ENCODE measurements at regions not wholly inside any gene's neighbourhood (a gene's known extent, or its start where the extent isn't known, plus 50 kb on each side); places are given as distances from the start of the nearest gene placed in this dataset.

- ChIA-PET CTCF (interaction anchor here (0.7 kb wide), 1 partner anchor 56 kb away, joined by 3 read pairs; no protein-coding TSS in a partner anchor), POLR2A (interaction anchor here (0.6 kb wide), 1 partner anchor 273 kb away, joined by 3 read pairs; no protein-coding TSS in a partner anchor), RAD21 (ENCODE audit: unreplicated experiment) (no interaction called here), SMC1A (ENCODE audit: uncharacterized antibody, unreplicated experiment) (interaction anchor here (1.0 kb wide), 1 partner anchor 39 kb away, joined by 4 read pairs; no protein-coding TSS in a partner anchor)
- in situ Hi-C loops (cut with MboI) (no loop called here), intact Hi-C loops (cut with micrococcal nuclease; ENCODE audit: unreplicated experiment) (no loop called here)
- Histone ChIP-seq H2AFZ (ENCODE audit: control insufficient read depth, low read depth, low read length) (no peak overlapping the region), H3K27me3 (replicated peaks in 1 of 2; ENCODE audit: control insufficient read depth in 2 of 2, insufficient read depth in 2 of 2, low read length in 1 of 2) (no peaks in the 10 kb centered on the region), H3K9ac (ENCODE audit: control insufficient read depth, insufficient read depth, low read length) (no peak overlapping the region), H3K4me2 (ENCODE audit: control insufficient read depth, insufficient read depth) (no peak overlapping the region), H3K4me1 (ENCODE audit: control insufficient read depth, insufficient read depth, low read length) (no peaks in the 10 kb centered on the region), H3K36me3 (ENCODE audit: control insufficient read depth in 2 of 2, insufficient read depth in 2 of 2, low read length in 1 of 2) (no peaks in the 10 kb centered on the region), H3K4me3 (no peak overlapping the region), H3K9me3 (replicated peaks; ENCODE audit: control insufficient read depth, insufficient read depth, low read length) (no peaks in the 10 kb centered on the region), H3K79me2 (ENCODE audit: control insufficient read depth, insufficient read depth, low read length) (no peaks in the 10 kb centered on the region), H3K27ac (ENCODE audit: control insufficient read depth, insufficient read depth) (no peak overlapping the region), H4K20me1 (ENCODE audit: control insufficient read depth, insufficient read depth) (no peaks in the 10 kb centered on the region)
- 76% methylated on average over 2 of the region's 2 CpGs for WGBS (ENCODE audit: insufficient coverage, insufficient replicate concordance, low lambda C conversion rate, missing lambda C conversion rate)
- BruUV-seq (replicated peaks), result no TSS peak
- FAIRE-seq (no peak), ATAC-seq (peak; percentile 29; the same call in 1 of the 3 replicates), DNase-seq (ENCODE audit: low read depth, low spot score) (no peak)
- no peak for TF ChIP-seq BRCA1 (IDR thresholded peaks at IDR 0.05; ENCODE audit: low read depth, low read length)
- no peak for TF ChIP-seq SREBF1 (IDR thresholded peaks at IDR 0.05; ENCODE audit: low read length)
- TF ChIP-seq JUND (IDR thresholded peaks at IDR 0.05; ENCODE audit: low read depth, low read length), result no peak
- no peak for TF ChIP-seq KLF5 (IDR thresholded peaks at IDR 0.05; ENCODE audit: partially characterized antibody)
- TF ChIP-seq PML (IDR thresholded peaks at IDR 0.05; ENCODE audit: low read length), result no peak
- TF ChIP-seq TARDBP (IDR thresholded peaks at IDR 0.05; ENCODE audit: borderline replicate concordance), result no peak
- TF ChIP-seq FOXK2 (IDR thresholded peaks at IDR 0.05), result no peak
- TF ChIP-seq JUNB (IDR thresholded peaks at IDR 0.05), result no peak
- no peak for TF ChIP-seq EZH2 (IDR thresholded peaks at IDR 0.05; ENCODE audit: borderline replicate concordance, control insufficient read depth, low read depth, low read length)
- no peak for TF ChIP-seq BMI1 (IDR thresholded peaks at IDR 0.05; ENCODE audit: borderline replicate concordance)
- TF ChIP-seq CBX5 (IDR thresholded peaks at IDR 0.05; ENCODE audit: low read depth), result no peak
- TF ChIP-seq POLR2AphosphoS2 (IDR thresholded peaks at IDR 0.05; ENCODE audit: low read depth, low read length), result no peak
- TF ChIP-seq BHLHE40 (IDR thresholded peaks at IDR 0.05; ENCODE audit: borderline replicate concordance in 1 of 2, low read depth in 2 of 2, low read length in 1 of 2), result no peak
- TF ChIP-seq KDM1A (IDR thresholded peaks at IDR 0.05; ENCODE audit: borderline replicate concordance), result no peak
- no peak for TF ChIP-seq NR2C1 (IDR thresholded peaks at IDR 0.05)
- no peak for TF ChIP-seq SIN3A (IDR thresholded peaks at IDR 0.05; ENCODE audit: low read depth, low read length)
Measured at GRCh38 chr7:41517771-41518170, 185.1 kb downstream of the INHBA start.

Data from GM12878 (cell line).